Lower leg skin (tissue), 4 donors: ENCODE measurements at regions not wholly inside any gene's neighbourhood (a gene's known extent, or its start where the extent isn't known, plus 50 kb on each side); places are given as distances from the start of the nearest gene placed in this dataset.

Source experiments
- DNase-seq, 2 donors: peaks; one replicate each; pipeline ENCODE4 v3.0.0-alpha.2; 2019; ENCODE audit warnings: low spot score in 2 of 2
- H3K4me3 ChIP-seq: fragments of 200-600 bp; sonication (generic); 2 replicates; pipeline ENCODE4 v1.5.1; 2017; ENCODE audit warnings: mild to moderate bottlenecking, low read depth; ENCODE audit not compliant: poor library complexity, severe bottlenecking
- CTCF ChIP-seq, 3 donors: fragments of 450-650 bp; IDR thresholded peaks; one replicate each; pipeline ENCODE4 v1.5.1; 2016; ENCODE audit warnings: antibody characterized with exemption in 3 of 3, mild to moderate bottlenecking in 3 of 3, moderate library complexity in 2 of 3
- POLR2A ChIP-seq, 2 donors: fragments of 450-650 bp; IDR thresholded peaks; one replicate each; pipeline ENCODE4 v1.6.1; 2016 to 2017; ENCODE audit warnings: antibody characterized with exemption in 2 of 2, mild to moderate bottlenecking in 1 of 2, moderate library complexity in 1 of 2
- WGBS, 2 donors: methylation state at CpG; one replicate each; pipeline ENCODE4 v1.1.5; 2018; 5-methylcytosine and 5-hydroxymethylcytosine counted together
- intact Hi-C: fragments of 100-400 bp; cut with DNase I; formaldehyde crosslinking; loops from one replicate; pipeline ENCODE4 v1.15.0; 2023; ENCODE audit warnings: low total_unique reads

- WGBS, 2 donors: 71 to 74% methylated on average over 18 of the region's 18 CpGs
- intact Hi-C loops: no loop called here
- no peak overlapping the region for H3K4me3 ChIP-seq
- DNase-seq: no peak
- no peak for TF ChIP-seq POLR2A (IDR thresholded peaks at IDR 0.05)
- no peak for TF ChIP-seq CTCF (IDR thresholded peaks at IDR 0.05)
These were observed 71.2 kb upstream of the FAM20C start for GRCh38 chr7:121002-121785.

GRCh38 chr7:123237-123636 lies 69.1 kb upstream of the FAM20C start:
- peak in 1 of 2 donors; percentile 79 for DNase-seq
- intact Hi-C loops: no loop called here
- H3K4me3 ChIP-seq: no peak overlapping the region
- WGBS, 2 donors: 70 to 83% methylated on average over 9 to 10 of the region's 10 CpGs
- no peak for TF ChIP-seq CTCF (IDR thresholded peaks at IDR 0.05)
- no peak for TF ChIP-seq POLR2A (IDR thresholded peaks at IDR 0.05)

- intact Hi-C loops: no loop called here
- H3K4me3 ChIP-seq: no peak overlapping the region
- peak in 1 of 2 donors; percentile 76 for DNase-seq
- WGBS, 2 donors: 79 to 85% methylated on average over 13 to 18 of the region's 21 CpGs
- TF ChIP-seq CTCF (IDR thresholded peaks at IDR 0.05) (no peak), POLR2A (IDR thresholded peaks at IDR 0.05) (no peak)
These were observed 68.0 kb upstream of the FAM20C start for GRCh38 chr7:124130-124949.

- DNase-seq: peak in 1 of 2 donors; percentile 72
- no peak for TF ChIP-seq CTCF (IDR thresholded peaks at IDR 0.05)
- TF ChIP-seq POLR2A (IDR thresholded peaks at IDR 0.05): no peak
- intact Hi-C loops: no loop called here
- 68 to 83% methylated on average over 13 to 14 of the region's 14 CpGs for WGBS, 2 donors
- no peak overlapping the region for H3K4me3 ChIP-seq
These were observed 67.3 kb upstream of the FAM20C start for GRCh38 chr7:125061-125475.

GRCh38 chr7:125661-126060 lies 66.7 kb upstream of the FAM20C start:
- intact Hi-C loops: no loop called here
- WGBS, 2 donors: 93 to 94% methylated on average over 6 to 8 of the region's 8 CpGs
- TF ChIP-seq CTCF (IDR thresholded peaks at IDR 0.05): no peak
- no peak for TF ChIP-seq POLR2A (IDR thresholded peaks at IDR 0.05)
- no peak overlapping the region for H3K4me3 ChIP-seq
- DNase-seq: peak in 1 of 2 donors; percentile 5
